SHP77 treated with DMSO at 0.1 percent for 48 hours (cell line): ENCODE measurements at regions not wholly inside any gene's neighbourhood (a gene's known extent, or its start where the extent isn't known, plus 50 kb on each side); places are given as distances from the start of the nearest gene placed in this dataset.
"Not testable (repeated sequence)": the region's sequence is repeated elsewhere in the genome, so short reads cannot be mapped to it uniquely, and the experiment has no call there.

ENCODE experiments used
- DNase-seq: peaks from one replicate; lab custom pipeline; 2025; lab: John Stamatoyannopoulos, UW

- not testable (repeated sequence) for DNase-seq
Observed at GRCh38 chr2:111316881-111317549, 196.3 kb downstream of the BCL2L11 start.

DNA sequence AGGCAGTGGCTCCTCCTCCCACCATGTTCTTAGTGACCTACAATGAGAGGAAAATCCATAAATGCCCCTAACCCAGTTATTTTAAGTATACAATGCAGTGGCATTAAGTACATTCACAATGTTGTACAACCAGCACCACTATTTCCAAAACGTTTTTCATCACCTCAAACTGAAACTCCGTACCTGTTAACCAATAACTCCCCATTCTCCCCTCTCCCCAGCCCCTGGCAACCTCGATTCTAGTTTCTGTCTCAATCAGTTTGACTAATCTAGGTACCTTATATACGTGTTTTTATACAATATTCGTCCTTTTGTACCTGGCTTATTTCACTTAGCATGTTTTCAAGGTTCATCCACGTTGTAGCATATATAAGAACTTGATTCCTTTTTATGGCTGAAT is 198.8 kb downstream of the BCL2L11 start:
- DNase-seq = not testable (repeated sequence)

DNA sequence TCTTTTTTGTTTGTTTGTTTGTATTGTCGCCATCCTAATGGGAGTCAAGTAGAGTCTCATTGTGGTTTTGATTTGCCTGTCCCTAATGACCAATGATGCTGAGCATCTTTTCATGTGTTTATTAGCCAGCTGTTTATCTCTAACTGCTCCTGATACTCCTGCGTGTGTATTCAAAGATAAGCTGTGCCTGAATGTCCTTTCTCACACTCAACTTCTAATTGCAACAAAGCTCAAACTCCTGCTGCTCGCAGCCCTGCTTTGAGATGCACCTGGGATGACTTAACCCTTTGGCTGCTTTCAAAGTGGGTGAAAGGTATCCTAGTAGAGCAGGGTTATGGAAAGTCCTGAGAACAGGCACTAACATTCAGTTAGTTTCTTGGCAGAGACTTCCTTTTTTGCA is 199.6 kb downstream of the BCL2L11 start:
- not testable (repeated sequence) for DNase-seq

DNA sequence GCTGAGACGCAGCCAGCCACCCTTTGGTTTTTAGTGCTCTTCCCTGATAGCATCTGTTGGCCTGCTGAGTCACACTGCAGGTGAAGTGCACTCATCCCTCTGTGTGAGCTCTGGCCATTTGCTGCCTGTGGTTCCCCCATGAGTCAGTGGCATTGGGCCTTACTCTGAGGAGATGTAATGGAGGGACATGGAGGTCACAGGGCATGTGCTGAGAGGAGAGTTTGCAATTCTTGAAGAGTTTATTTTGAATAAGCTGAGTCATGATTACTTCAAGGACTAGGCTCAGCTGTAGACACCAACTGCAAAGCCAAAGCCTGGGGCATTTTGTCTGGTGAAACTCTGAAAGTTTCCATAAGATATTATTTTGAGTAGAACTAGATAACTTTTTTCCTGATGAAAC is 200.3 kb downstream of the BCL2L11 start:
- not testable (repeated sequence) for DNase-seq

DNA sequence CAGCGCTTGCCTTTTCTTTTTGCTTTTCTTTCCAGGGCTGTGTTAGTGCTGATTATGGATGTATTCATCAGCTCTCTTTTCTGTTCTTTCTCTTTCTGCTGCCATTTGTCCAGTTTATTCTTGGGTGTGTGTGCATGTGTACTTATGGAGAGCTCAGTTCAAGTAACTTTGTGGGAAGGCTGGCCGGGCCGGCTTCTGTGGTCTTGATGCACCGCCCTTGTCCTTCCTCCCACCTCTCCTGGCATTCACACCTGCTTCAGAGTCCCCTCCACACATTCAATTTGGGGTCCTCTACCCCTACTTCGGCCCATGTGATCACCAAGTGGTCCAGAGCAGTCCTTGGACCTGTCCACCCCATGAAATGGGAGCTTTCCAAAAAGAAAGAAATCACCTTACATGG is 202.7 kb downstream of the BCL2L11 start:
- DNase-seq = not testable (repeated sequence)

GRCh38 chr2:111327726-111328125 is 207.0 kb downstream of the BCL2L11 start:
- not testable (repeated sequence) for DNase-seq

DNA sequence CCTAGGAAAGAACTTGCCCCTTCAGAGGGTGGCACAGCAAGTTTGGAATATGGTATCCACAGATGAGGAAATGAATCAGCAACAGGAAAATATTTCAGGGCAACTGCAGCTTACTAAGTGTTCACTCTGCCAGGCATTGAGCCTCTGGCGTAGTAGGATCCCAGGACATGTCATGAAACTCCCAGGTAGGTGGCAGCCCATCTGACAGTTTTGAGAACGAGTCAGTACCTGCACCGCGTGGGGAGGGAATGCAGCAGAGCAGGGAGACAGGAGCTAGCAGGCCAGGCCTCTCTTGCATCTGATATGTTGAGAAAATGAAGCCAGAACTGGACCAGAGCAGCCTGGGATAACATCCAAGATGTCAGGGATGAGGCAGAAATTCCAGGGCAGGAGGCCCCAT is 208.6 kb downstream of the BCL2L11 start:
- not testable (repeated sequence) for DNase-seq

- DNase-seq = not testable (repeated sequence)
Observed at GRCh38 chr2:111331099-111331724, 210.5 kb downstream of the BCL2L11 start.

DNA sequence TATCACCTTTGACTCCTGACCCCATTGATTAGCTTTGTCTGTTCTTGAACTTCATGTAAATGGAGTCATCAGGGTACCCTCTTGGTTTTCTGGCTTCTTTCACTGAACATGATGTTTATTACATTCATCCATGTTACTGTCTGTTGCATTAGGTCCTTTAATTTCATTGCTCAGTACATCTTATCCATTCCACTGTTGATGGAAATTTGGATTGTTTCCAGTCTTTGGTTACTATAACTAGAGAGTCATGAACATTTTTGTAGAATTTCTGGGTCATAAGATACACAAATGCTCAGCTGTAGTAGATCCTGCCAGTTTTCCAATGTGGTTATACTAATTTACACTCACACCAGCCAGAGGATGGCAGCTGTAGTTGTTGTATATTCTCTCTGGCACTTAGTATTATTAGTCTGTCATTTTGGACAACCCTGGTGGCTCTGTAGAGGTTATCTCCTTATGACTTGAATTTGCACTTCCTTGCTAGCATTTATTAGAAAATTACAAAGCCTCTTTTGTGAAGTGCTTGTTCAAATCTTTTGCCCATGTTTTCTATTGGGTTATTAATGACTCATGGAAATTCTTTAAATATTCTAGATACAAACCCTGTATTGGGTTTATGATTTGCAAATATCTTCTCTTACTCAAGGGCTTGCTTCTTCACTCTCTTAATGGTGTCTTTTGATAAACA is 214.7 kb downstream of the BCL2L11 start:
- DNase-seq = not testable (repeated sequence)

GRCh38 chr2:111338474-111338873 is 217.8 kb downstream of the BCL2L11 start:
- not testable (repeated sequence) for DNase-seq

GRCh38 chr2:111339476-111339875 is 218.8 kb downstream of the BCL2L11 start:
- not testable (repeated sequence) for DNase-seq

DNA sequence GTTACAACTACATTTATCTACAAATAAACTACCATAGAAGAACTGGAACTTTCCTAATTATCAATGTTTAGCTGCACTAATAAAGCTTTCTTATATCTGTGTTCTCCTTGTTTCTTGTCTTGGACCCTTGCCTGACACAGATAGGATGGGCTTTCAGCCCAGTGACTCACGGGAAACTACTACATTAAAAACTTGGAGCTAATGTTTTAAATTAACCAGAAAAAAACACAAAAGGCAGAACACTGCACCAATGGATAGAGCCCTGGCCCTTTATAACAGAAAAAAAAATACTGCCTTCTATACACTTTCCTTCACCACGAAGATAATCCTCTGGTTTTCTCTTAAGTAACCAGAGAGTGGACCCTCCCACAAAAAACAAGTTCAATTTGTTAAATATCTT is 223.9 kb downstream of the BCL2L11 start:
- DNase-seq = not testable (repeated sequence)

- DNase-seq = not testable (repeated sequence)
Observed at GRCh38 chr2:111345439-111345838, 224.7 kb downstream of the BCL2L11 start.

GRCh38 chr2:111346018-111346930 is 225.6 kb downstream of the BCL2L11 start:
- not testable (repeated sequence) for DNase-seq

GRCh38 chr2:111347695-111348094 is 227.0 kb downstream of the BCL2L11 start:
- DNase-seq = not testable (repeated sequence)

GRCh38 chr2:111348316-111348715 is 227.6 kb downstream of the BCL2L11 start:
- DNase-seq = not testable (repeated sequence)

GRCh38 chr2:111355022-111355817 is 234.5 kb downstream of the BCL2L11 start:
- DNase-seq = not testable (repeated sequence)

GRCh38 chr2:111355823-111356511 is 235.3 kb downstream of the BCL2L11 start:
- DNase-seq = not testable (repeated sequence)

GRCh38 chr2:111356512-111357031 is 235.9 kb downstream of the BCL2L11 start:
- not testable (repeated sequence) for DNase-seq

- DNase-seq = not testable (repeated sequence)
Observed at GRCh38 chr2:111365986-111366640, 245.4 kb downstream of the BCL2L11 start.
